H9 (cell line): ENCODE measurements at regions not wholly inside any gene's neighbourhood (a gene's known extent, or its start where the extent isn't known, plus 50 kb on each side); places are given as distances from the start of the nearest gene placed in this dataset.

Experiments
- DNase-seq: peaks from one replicate; pipeline ENCODE4 v3.0.0-alpha.2; 2017
- H2AFZ ChIP-seq: one replicate; pipeline ENCODE4 v1.6.1; 2013; ENCODE audit warnings: mild to moderate bottlenecking, low read length, control low read depth, moderate library complexity
- H2AK5ac ChIP-seq: 2 replicates; pipeline ENCODE4 v1.6.1; 2013; ENCODE audit warnings: low read length, control low read depth, mixed read lengths; ENCODE audit not compliant: insufficient read length
- H2BK120ac ChIP-seq: one replicate; pipeline ENCODE4 v1.6.1; 2013; ENCODE audit warnings: low read depth, mild to moderate bottlenecking, low read length, control low read depth, inconsistent platforms; ENCODE audit not compliant: poor library complexity, severe bottlenecking
- H2BK12ac ChIP-seq: 2 replicates; pipeline ENCODE4 v1.6.1; 2013; ENCODE audit warnings: low read length, control low read depth, mixed read lengths, low read depth; ENCODE audit not compliant: insufficient read length
- H2BK15ac ChIP-seq: 2 replicates; pipeline ENCODE4 v1.6.1; 2013; ENCODE audit warnings: low read depth, low read length, control low read depth
- H2BK20ac ChIP-seq: one replicate; pipeline ENCODE4 v1.6.1; 2013; ENCODE audit warnings: low read depth, mild to moderate bottlenecking, low read length, control low read depth, inconsistent platforms; ENCODE audit not compliant: poor library complexity, severe bottlenecking
- H2BK5ac ChIP-seq: 2 replicates; pipeline ENCODE4 v1.6.1; 2013; ENCODE audit warnings: low read length, control low read depth, mixed read lengths; ENCODE audit not compliant: insufficient read length
- H3K14ac ChIP-seq: 2 replicates; pipeline ENCODE4 v1.6.1; 2013; ENCODE audit warnings: low read length, control low read depth; ENCODE audit not compliant: insufficient read depth
- H3K18ac ChIP-seq: 2 replicates; pipeline ENCODE4 v1.6.1; 2013; ENCODE audit warnings: low read depth, mild to moderate bottlenecking, mixed read lengths, low read length, control low read depth; ENCODE audit not compliant: insufficient read length
- H3K23ac ChIP-seq: 2 replicates; pipeline ENCODE4 v1.6.1; 2013; ENCODE audit warnings: low read length, control low read depth, mixed read lengths, low read depth; ENCODE audit not compliant: insufficient read length
- H3K23me2 ChIP-seq: 2 replicates; pipeline ENCODE4 v1.6.1; 2013; ENCODE audit warnings: low read depth, mild to moderate bottlenecking, mixed read lengths, low read length, control low read depth; ENCODE audit not compliant: insufficient read length, poor library complexity, severe bottlenecking
- H3K27ac ChIP-seq: 2 replicates; pipeline ENCODE4 v1.5.1; 2013; ENCODE audit warnings: low read length, control low read depth, mixed read lengths, low read depth; ENCODE audit not compliant: insufficient read length
- H3K27me3 ChIP-seq: 2 replicates; pipeline ENCODE4 v1.6.1; 2013; ENCODE audit warnings: low read length, control low read depth, inconsistent platforms; ENCODE audit not compliant: insufficient read depth
- H3K4ac ChIP-seq: 2 replicates; pipeline ENCODE4 v1.6.1; 2013; ENCODE audit warnings: low read depth, mild to moderate bottlenecking, control low read depth, inconsistent platforms, low read length, moderate library complexity
- H3K4me1 ChIP-seq: 2 replicates; pipeline ENCODE4 v1.6.1; 2013; ENCODE audit warnings: low read length, control low read depth, inconsistent platforms; ENCODE audit not compliant: insufficient read depth
- H3K4me2 ChIP-seq: 2 replicates; pipeline ENCODE4 v1.6.1; 2013; ENCODE audit warnings: low read length, control low read depth, mixed read lengths; ENCODE audit not compliant: insufficient read length, insufficient read depth
- H3K56ac ChIP-seq: 2 replicates; pipeline ENCODE4 v1.6.1; 2013; ENCODE audit warnings: low read depth, mild to moderate bottlenecking, mixed read lengths, low read length, control low read depth; ENCODE audit not compliant: insufficient read length
- H3K79me1 ChIP-seq: 2 replicates; pipeline ENCODE4 v1.6.1; 2013; ENCODE audit warnings: low read depth, mild to moderate bottlenecking, moderate library complexity, low read length, control low read depth, inconsistent platforms; ENCODE audit not compliant: insufficient read depth, poor library complexity, severe bottlenecking
- H3K79me2 ChIP-seq: 2 replicates; pipeline ENCODE4 v1.6.1; 2013; ENCODE audit warnings: low read length, control low read depth, inconsistent platforms; ENCODE audit not compliant: insufficient read depth
- H3K9ac ChIP-seq: 2 replicates; pipeline ENCODE4 v1.6.1; 2013; ENCODE audit warnings: low read length, control low read depth, mixed read lengths; ENCODE audit not compliant: insufficient read length; ENCODE audit errors: extremely low read depth
- H3K9me3 ChIP-seq: one replicate; pipeline ENCODE4 v1.6.1; 2013; ENCODE audit warnings: low read depth, low read length, inconsistent platforms; ENCODE audit not compliant: control insufficient read depth
- H3T11ph ChIP-seq: one replicate; pipeline ENCODE4 v1.6.1; 2013; ENCODE audit warnings: mild to moderate bottlenecking, low read length, control low read depth, inconsistent platforms
- H4K20me1 ChIP-seq: one replicate; pipeline ENCODE4 v1.6.1; 2013; ENCODE audit not compliant: control insufficient read depth, insufficient read length, insufficient read depth
- H4K5ac ChIP-seq: 2 replicates; pipeline ENCODE4 v1.6.1; 2013; ENCODE audit warnings: low read depth, mild to moderate bottlenecking, mixed read lengths, low read length, control low read depth; ENCODE audit not compliant: insufficient read length
- H4K8ac ChIP-seq: replicated peaks from 2 replicates; pipeline ENCODE4 v1.6.1; 2013; ENCODE audit warnings: low read length, control low read depth, mixed read lengths, low read depth; ENCODE audit not compliant: insufficient read length
- H4K91ac ChIP-seq: 2 replicates; pipeline ENCODE4 v1.6.1; 2013; ENCODE audit warnings: low read depth, mild to moderate bottlenecking, moderate library complexity, mixed read lengths, low read length, control low read depth; ENCODE audit not compliant: insufficient read length
- H3K27ac Mint-ChIP-seq, 3 experiments: 2 replicates in 2 of 3; 3 replicates in 1 of 3; pipeline ENCODE4 v1.8.0; 2020 to 2021; ENCODE audit warnings: mixed read lengths in 3 of 3, mild to moderate bottlenecking in 1 of 3, moderate library complexity in 1 of 3
- H3K27me3 Mint-ChIP-seq: 2 replicates; pipeline ENCODE4 v1.8.0; 2021; ENCODE audit warnings: low read depth, mild to moderate bottlenecking, moderate library complexity, mixed read lengths
- H3K36me3 Mint-ChIP-seq, 3 experiments: 2 replicates in 2 of 3; 3 replicates in 1 of 3; pipeline ENCODE4 v1.8.0; 2020 to 2021; ENCODE audit warnings: low read depth in 3 of 3, mixed read lengths in 3 of 3; ENCODE audit not compliant: insufficient read depth in 1 of 3
- H3K4me1 Mint-ChIP-seq, 2 experiments: 2 replicates each; pipeline ENCODE4 v1.8.0; 2020; ENCODE audit warnings: mixed read lengths in 2 of 2
- H3K4me3 Mint-ChIP-seq, 2 experiments: 2 replicates in 1 of 2; 3 replicates in 1 of 2; pipeline ENCODE4 v1.8.0; 2020 to 2021; ENCODE audit warnings: mild to moderate bottlenecking in 2 of 2, mixed read lengths in 2 of 2, moderate library complexity in 1 of 2
- H3K9me3 Mint-ChIP-seq, 2 experiments: 2 replicates in 1 of 2; 3 replicates in 1 of 2; pipeline ENCODE4 v1.8.0; 2020; ENCODE audit warnings: mild to moderate bottlenecking in 2 of 2, mixed read lengths in 2 of 2, moderate library complexity in 1 of 2
- CTCF ChIP-seq: fragments of 200-600 bp; sonication (generic); conservative IDR thresholded peaks from 3 replicates; pipeline ENCODE4 v1.8.0; 2021; ENCODE audit warnings: antibody characterized with exemption, mild to moderate bottlenecking
- WGBS: extraction: QIAGEN DNeasy Blood & Tissue Kit; methylation state at CpG from one replicate; pipeline ENCODE4 v1.1.7; 2013; ENCODE audit warnings: missing lambda C conversion rate, low lambda C conversion rate, mixed read lengths; ENCODE audit not compliant: insufficient read length; ENCODE audit errors: extremely low coverage; 5-methylcytosine and 5-hydroxymethylcytosine counted together

- no peaks in the 10 kb centered on the region for H3K9me3 ChIP-seq
- no peak overlapping the region; a peak in 1 of 7 replicates for H3K27ac Mint-ChIP-seq
These were observed 560.5 kb upstream of the ZNF717 start for GRCh38 chr3:76345878-76346277.

More at GRCh38 chr3:76345878-76346277, 560.5 kb upstream of the ZNF717 start:
- Histone ChIP-seq H4K5ac (no peak overlapping the region), H2BK120ac (no peak overlapping the region), H3K23ac (no peak overlapping the region), H4K20me1 (no peaks in the 10 kb centered on the region), H3K9ac (no peak overlapping the region), H3K14ac (no peak overlapping the region), H2BK20ac (no peak overlapping the region), H3K27ac (no peak overlapping the region), H2BK5ac (no peak overlapping the region), H3K79me2 (no peaks in the 10 kb centered on the region; the same call in 1 of the 2 replicates), H3K4ac (no peak overlapping the region), H2BK12ac (no peak overlapping the region), H3K18ac (no peak overlapping the region), H2AK5ac (no peak overlapping the region), H2BK15ac (no peak overlapping the region), H3K23me2 (no peaks in the 10 kb centered on the region), H3K27me3 (no peaks in the 10 kb centered on the region), H3K4me1 (no peaks in the 10 kb centered on the region), H2AFZ (no peak overlapping the region), H4K8ac (no peak overlapping the region), H3K4me2 (no peak overlapping the region), H3K79me1 (no peaks in the 10 kb centered on the region), H3T11ph (no peak overlapping the region), H3K56ac (no peak overlapping the region), H4K91ac (no peak overlapping the region)
- WGBS: no CpG with 5 or more reads among the region's 2 CpGs
- Mint-ChIP-seq H3K36me3 (no peaks in the 10 kb centered on the region), H3K4me1 (peaks cover 6 to 7% of the 10 kb centered on the region in 2 experiments; a peak in 3 of 4 replicates), H3K27me3 (no peaks in the 10 kb centered on the region), H3K4me3 (no peak overlapping the region), H3K9me3 (no peaks in the 10 kb centered on the region)
- DNase-seq: no peak
- TF ChIP-seq CTCF: no peak
